IPS-18c (cell line): ENCODE measurements at regions not wholly inside any gene's neighbourhood (a gene's known extent, or its start where the extent isn't known, plus 50 kb on each side); places are given as distances from the start of the nearest gene placed in this dataset.

ENCODE experiments used
- H3K4me3 ChIP-seq: 2 replicates; pipeline ENCODE4 v1.7.0; 2013; ENCODE audit warnings: low read depth, mild to moderate bottlenecking, low read length, moderate library complexity; ENCODE audit not compliant: insufficient read depth
- H3K9me3 ChIP-seq: one replicate; pipeline ENCODE4 v1.6.1; 2013; ENCODE audit warnings: mild to moderate bottlenecking, low read length, moderate library complexity; ENCODE audit not compliant: control insufficient read depth, insufficient read depth

GRCh38 chr11:70732023-70732880, 333.9 kb downstream of the CTTN start:
- no peak overlapping the region for H3K4me3 ChIP-seq
- no peaks in the 10 kb centered on the region for H3K9me3 ChIP-seq

- H3K4me3 ChIP-seq: no peak overlapping the region
- H3K9me3 ChIP-seq: no peaks in the 10 kb centered on the region
Observed at GRCh38 chr11:70732881-70733196, 334.5 kb downstream of the CTTN start.

GRCh38 chr11:70733327-70734325, 335.3 kb downstream of the CTTN start:
- Histone ChIP-seq H3K4me3 (no peak overlapping the region), H3K9me3 (no peaks in the 10 kb centered on the region)

- Histone ChIP-seq H3K4me3 (no peak overlapping the region), H3K9me3 (no peaks in the 10 kb centered on the region)
Observed at GRCh38 chr11:70734379-70734778, 336.1 kb downstream of the CTTN start.

DNA sequence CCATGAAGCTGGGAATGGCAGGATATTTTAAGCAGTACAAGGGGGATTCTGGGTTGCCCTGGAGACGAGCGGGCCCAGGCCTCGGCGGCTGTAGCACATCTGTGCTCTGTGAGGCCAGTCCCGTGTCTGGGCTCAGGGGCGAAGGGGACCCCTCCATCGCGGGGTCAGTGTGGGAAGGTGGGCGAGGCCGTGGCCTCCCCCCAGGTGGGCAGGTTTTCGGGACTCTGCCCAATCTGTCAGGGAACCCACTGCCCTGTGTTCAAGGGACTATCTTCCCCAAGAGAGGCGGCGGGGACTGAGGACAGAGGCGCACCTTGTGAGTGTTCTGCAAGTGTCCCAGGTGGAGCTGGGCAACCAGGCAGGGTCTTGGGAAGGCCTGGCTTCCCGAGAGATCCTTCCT, 336.6 kb downstream of the CTTN start:
- Histone ChIP-seq H3K9me3 (no peaks in the 10 kb centered on the region), H3K4me3 (no peak overlapping the region)

DNA sequence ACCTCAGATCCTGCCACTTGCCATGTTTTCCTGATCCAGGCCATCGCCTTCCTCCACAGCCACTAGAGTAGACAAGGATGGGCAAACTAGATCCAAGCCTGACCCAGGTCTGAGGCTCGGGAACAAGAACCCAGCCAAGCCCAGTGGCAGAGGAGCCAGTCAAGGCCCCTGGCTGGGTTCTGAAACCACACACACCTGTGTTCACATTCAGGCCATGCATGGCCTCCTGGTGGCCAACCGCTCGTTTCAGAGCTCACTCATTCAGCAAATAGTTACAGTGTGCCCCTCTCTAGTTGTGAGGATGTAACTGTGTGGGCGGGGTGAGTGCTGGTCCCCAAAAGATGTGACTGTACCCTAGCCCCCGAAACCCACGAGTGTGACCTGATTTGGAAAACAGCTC, 337.6 kb downstream of the CTTN start:
- Histone ChIP-seq H3K9me3 (no peaks in the 10 kb centered on the region), H3K4me3 (no peak overlapping the region)

- Histone ChIP-seq H3K9me3 (no peaks in the 10 kb centered on the region), H3K4me3 (no peak overlapping the region)
Observed at GRCh38 chr11:70736461-70736860, 338.1 kb downstream of the CTTN start.

DNA sequence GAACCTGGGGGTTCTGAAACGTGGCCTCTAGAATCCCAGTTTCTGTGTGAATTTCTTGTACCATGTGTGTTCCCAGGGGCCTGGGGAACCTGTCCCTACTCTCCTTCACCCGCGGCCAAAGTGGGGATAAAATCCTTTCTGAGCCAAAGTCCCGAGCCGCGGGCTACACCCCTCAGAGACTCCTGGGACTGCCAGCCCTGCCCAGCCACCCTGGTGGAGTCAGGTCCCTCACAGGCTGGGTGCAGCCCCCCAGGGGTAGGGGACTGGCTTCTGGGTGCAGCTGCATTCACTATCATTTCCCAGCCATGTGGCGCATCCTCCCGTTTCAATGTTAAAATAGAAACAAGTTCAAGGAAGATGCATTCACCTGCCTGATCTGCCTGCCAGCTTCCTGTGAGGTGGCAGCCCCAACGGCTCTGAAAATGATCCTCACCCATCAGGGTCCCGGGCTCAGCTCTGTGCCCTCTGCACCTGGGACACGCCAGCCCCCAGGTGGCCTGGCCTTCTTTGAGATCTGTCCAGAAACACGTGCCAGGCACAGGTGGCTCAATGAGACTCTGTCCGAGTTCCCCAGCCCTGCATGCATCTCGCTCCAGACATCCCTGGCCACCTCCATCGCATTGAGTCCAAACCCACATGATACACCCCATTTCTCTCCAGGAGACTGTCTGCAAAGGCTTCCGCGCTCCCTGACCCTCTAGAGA, 338.8 kb downstream of the CTTN start:
- Histone ChIP-seq H3K9me3 (no peaks in the 10 kb centered on the region), H3K4me3 (no peak overlapping the region)

DNA sequence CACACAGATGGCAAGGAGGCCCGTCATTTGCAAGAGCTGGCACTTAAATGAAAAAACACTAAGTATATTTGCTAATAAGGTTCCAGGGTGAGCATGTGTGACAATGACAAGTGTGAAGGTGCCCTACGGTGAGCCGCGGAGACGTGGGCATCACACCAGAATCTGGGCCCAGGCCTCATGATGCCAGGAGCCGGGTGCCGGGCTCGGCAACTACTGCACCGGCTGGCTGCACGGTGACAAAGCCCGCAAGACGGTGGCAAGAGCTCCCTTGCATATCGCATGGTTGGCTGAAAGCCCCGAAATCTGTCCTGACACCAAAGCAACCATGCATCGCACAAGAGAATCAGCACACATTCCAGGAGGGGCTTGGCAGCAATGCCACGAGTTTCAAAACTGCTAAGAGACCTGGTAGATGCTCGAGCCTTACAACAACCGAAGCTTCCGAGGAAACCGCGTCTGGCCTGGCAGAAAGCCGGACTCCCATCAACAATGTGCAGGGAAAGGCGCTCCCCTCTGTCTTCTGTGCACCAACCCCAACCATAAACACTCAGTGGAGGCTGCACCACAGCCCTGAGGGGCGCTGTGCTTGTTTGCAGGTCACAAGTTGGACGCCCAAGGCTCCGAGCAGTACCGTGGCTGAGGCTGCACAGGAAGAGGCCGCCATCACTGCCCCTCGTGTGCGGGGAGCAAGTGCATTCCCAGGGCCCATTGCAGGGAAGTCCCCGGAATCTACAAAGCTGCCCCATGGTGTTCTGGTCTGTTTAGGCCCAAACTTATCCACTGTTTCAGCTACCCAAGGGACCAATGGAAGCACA, 339.7 kb downstream of the CTTN start:
- H3K9me3 ChIP-seq: no peaks in the 10 kb centered on the region
- no peak overlapping the region for H3K4me3 ChIP-seq

DNA sequence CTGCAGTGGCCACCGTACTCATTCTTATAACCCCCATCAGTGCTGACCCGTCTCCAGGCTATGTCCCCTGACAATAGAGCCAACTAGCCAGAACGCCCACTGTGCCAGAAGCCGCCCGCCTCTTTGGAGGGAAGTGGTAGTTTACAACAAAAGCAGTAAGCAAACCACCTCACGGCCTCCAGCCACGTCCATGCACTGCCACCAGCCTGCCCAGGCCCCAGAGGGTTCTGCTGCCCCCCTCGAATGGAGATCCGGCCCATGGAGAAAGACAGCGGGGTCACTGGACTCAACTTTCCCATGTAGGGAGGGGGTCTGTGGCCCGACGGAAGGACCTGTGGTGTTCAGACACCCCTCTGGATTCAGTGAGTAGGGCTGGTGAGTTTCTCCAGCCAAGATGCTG, 340.3 kb downstream of the CTTN start:
- no peaks in the 10 kb centered on the region for H3K9me3 ChIP-seq
- H3K4me3 ChIP-seq: no peak overlapping the region

DNA sequence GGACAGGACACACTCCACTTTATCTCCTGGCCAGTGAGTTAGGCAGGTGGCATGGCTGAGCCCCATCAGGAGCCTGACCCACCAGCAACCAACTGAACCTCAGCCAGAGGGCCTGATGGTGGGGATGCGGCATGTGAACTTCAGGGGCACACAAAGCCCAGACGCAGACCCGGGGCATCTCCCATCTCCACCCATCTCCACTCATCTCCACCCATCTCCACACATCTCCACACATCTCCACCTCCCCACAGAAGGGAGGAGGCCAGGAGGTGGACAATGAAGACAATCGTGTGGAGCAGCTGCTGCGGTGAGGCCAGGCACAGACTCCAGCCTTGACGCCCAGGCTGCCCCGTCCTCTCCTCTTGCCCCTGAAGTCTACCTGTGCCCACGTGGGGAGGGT, 340.8 kb downstream of the CTTN start:
- Histone ChIP-seq H3K4me3 (no peak overlapping the region), H3K9me3 (no peaks in the 10 kb centered on the region)

- Histone ChIP-seq H3K9me3 (no peaks in the 10 kb centered on the region), H3K4me3 (no peak overlapping the region)
Observed at GRCh38 chr11:70739811-70740487, 341.6 kb downstream of the CTTN start.

GRCh38 chr11:70740488-70740851, 342.1 kb downstream of the CTTN start:
- Histone ChIP-seq H3K9me3 (no peaks in the 10 kb centered on the region), H3K4me3 (no peak overlapping the region)

GRCh38 chr11:70741085-70741484, 342.8 kb downstream of the CTTN start:
- no peaks in the 10 kb centered on the region for H3K9me3 ChIP-seq
- H3K4me3 ChIP-seq: no peak overlapping the region

GRCh38 chr11:70742553-70743291, 344.4 kb downstream of the CTTN start:
- Histone ChIP-seq H3K4me3 (no peak overlapping the region), H3K9me3 (no peaks in the 10 kb centered on the region)

DNA sequence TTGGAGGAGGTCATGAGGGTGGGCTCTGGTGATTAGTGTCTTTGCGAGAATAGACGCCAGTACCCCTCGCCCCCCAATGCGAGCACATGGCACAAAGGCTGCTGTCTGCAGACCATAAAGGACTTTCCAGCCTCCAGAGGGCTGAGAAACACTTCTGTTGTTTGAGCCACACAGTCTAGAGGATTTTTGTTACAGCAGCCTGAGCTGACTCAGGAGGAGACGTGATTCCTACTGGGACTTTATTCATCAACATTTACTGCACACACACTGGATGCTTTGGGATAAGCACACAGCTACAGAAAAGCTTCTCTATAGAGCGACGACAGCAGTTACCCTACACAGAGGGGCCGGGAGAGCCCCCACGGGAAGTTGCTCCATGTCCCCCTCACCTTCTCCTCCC, 345.0 kb downstream of the CTTN start:
- no peaks in the 10 kb centered on the region for H3K9me3 ChIP-seq
- no peak overlapping the region for H3K4me3 ChIP-seq
